OCI-LY7 (cell line): ENCODE measurements at regions not wholly inside any gene's neighbourhood (a gene's known extent, or its start where the extent isn't known, plus 50 kb on each side); places are given as distances from the start of the nearest gene placed in this dataset.
"Not testable (repeated sequence)": the region's sequence is repeated elsewhere in the genome, so short reads cannot be mapped to it uniquely, and the experiment has no call there.

Experiments
- EZH2phosphoT487 ChIP-seq: fragments of 200-600 bp; sonication (generic); IDR thresholded peaks from 2 replicates; pipeline ENCODE4 v1.6.1; 2018; ENCODE audit warnings: low read depth, borderline replicate concordance, mild to moderate bottlenecking, mixed run types, antibody characterized with exemption, low read length, moderate library complexity, mixed read lengths
- TF ChIP-seq, protein P1 (sequence below): fragments of 200-600 bp; sonication (generic); conservative IDR thresholded peaks from 2 replicates; pipeline ENCODE4 v1.5.1; 2014; ENCODE audit warnings: mild to moderate bottlenecking, antibody characterized with exemption, low read length, moderate library complexity, mixed read lengths

DNA sequence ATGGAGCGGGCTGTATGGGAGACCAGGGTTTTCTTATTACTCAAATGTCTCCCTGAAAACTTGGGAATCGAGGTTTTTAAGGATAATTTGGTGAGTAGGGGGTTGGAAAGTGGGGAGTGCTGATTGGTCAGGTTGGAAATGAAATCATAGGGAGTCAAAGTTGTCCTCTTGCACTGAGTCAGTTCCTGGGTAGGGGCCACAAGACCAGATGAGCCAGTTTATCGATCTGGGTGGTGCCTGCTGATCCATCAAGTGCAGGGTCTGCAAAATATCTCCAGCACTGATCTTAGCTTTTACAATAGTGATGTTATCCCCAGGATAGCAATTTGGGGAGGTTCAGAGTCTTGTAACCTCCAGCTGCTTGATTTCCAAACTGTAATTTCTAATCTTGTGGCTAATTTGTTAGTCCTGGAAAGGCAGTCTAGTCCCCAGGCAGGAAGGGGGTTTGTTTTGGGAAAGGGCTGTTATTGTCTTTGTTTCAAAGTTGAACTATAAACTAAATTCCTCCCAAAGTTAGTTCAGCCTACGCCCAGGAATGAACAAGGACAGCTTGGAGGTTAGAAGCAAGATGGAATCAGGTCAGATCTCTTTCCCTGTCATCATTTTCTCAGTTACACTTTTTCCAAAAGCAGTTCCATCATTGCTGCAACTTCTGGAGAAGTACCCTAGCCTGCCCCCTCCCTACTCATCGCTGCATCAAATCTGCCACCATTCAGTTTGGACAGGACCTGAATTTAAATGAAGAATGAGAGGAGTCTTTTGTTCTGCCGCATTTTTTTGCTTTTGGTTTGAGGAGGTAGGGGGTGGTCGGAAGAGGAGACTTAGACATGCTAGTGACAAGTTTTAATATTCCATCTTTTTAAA is 236.4 kb upstream of the GALNT17 start:
- TF ChIP-seq, protein P1, sequence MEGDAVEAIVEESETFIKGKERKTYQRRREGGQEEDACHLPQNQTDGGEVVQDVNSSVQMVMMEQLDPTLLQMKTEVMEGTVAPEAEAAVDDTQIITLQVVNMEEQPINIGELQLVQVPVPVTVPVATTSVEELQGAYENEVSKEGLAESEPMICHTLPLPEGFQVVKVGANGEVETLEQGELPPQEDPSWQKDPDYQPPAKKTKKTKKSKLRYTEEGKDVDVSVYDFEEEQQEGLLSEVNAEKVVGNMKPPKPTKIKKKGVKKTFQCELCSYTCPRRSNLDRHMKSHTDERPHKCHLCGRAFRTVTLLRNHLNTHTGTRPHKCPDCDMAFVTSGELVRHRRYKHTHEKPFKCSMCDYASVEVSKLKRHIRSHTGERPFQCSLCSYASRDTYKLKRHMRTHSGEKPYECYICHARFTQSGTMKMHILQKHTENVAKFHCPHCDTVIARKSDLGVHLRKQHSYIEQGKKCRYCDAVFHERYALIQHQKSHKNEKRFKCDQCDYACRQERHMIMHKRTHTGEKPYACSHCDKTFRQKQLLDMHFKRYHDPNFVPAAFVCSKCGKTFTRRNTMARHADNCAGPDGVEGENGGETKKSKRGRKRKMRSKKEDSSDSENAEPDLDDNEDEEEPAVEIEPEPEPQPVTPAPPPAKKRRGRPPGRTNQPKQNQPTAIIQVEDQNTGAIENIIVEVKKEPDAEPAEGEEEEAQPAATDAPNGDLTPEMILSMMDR = not testable (repeated sequence)
- not testable (repeated sequence) for TF ChIP-seq EZH2phosphoT487
